Iris pigment epithelial cell (primary cell): ENCODE measurements at regions not wholly inside any gene's neighbourhood (a gene's known extent, or its start where the extent isn't known, plus 50 kb on each side); places are given as distances from the start of the nearest gene placed in this dataset.
"Not testable (repeated sequence)": the region's sequence is repeated elsewhere in the genome, so short reads cannot be mapped to it uniquely, and the experiment has no call there.

Experiments
- DNase-seq: peaks from one replicate; pipeline ENCODE4 v3.0.0-alpha.2; 2011; ENCODE audit warnings: low read depth

- not testable (repeated sequence) for DNase-seq
These were observed 352.0 kb downstream of the OR4F29 start for GRCh38 chr1:99481-99880.

- not testable (repeated sequence) for DNase-seq
These were observed 352.7 kb downstream of the OR4F29 start for GRCh38 chr1:98811-99210.

- not testable (repeated sequence) for DNase-seq
These were observed 360.2 kb downstream of the OR4F29 start for GRCh38 chr1:91279-91678.

- DNase-seq: not testable (repeated sequence)
These were observed 363.4 kb downstream of the OR4F29 start for GRCh38 chr1:88110-88509.

GRCh38 chr1:79152-79551 lies 372.3 kb downstream of the OR4F29 start:
- DNase-seq: not testable (repeated sequence)

GRCh38 chr1:65119-65518 lies 386.4 kb downstream of the OR4F29 start, which contains the start of gene OR4F5:
OR4F5 (plus strand) TSS chr1:65419.
- DNase-seq: not testable (repeated sequence)

GRCh38 chr1:56014-56531 lies 395.4 kb downstream of the OR4F29 start:
- not testable (repeated sequence) for DNase-seq

- not testable (repeated sequence) for DNase-seq
These were observed 398.3 kb downstream of the OR4F29 start for GRCh38 chr1:53182-53581.

- not testable (repeated sequence) for DNase-seq
These were observed 409.5 kb downstream of the OR4F29 start for GRCh38 chr1:41965-42466.

- DNase-seq: not testable (repeated sequence)
These were observed 410.3 kb downstream of the OR4F29 start for GRCh38 chr1:41197-41596.

GRCh38 chr1:29183-29582 lies 422.3 kb downstream of the OR4F29 start:
- DNase-seq: not testable (repeated sequence)

- not testable (repeated sequence) for DNase-seq
These were observed 434.2 kb downstream of the OR4F29 start for GRCh38 chr1:17298-17697.

GRCh38 chr1:16025-16424 lies 435.5 kb downstream of the OR4F29 start:
- not testable (repeated sequence) for DNase-seq

GRCh38 chr1:9941-10717 lies 441.3 kb downstream of the OR4F29 start:
- not testable (repeated sequence) for DNase-seq
